Muscle of leg (tissue), 3 donors: ENCODE measurements at regions not wholly inside any gene's neighbourhood (a gene's known extent, or its start where the extent isn't known, plus 50 kb on each side); places are given as distances from the start of the nearest gene placed in this dataset.
A peak's percentile ranks its signal among the peaks of the same experiment; 100 is the strongest.

Experiments used
- DNase-seq: peaks from one replicate; pipeline ENCODE4 v3.0.0; 2013
- H3K27ac ChIP-seq: one replicate; pipeline ENCODE4 v1.5.1; 2013; ENCODE audit warnings: mild to moderate bottlenecking, low read length, control low read depth
- H3K27me3 ChIP-seq: one replicate; pipeline ENCODE4 v1.6.1; 2013; ENCODE audit warnings: low read length; ENCODE audit not compliant: control insufficient read depth, insufficient read depth
- H3K36me3 ChIP-seq: one replicate; pipeline ENCODE4 v1.6.1; 2013; ENCODE audit warnings: low read length; ENCODE audit not compliant: control insufficient read depth, insufficient read depth
- H3K4me1 ChIP-seq: one replicate; pipeline ENCODE4 v1.6.1; 2013; ENCODE audit warnings: low read length; ENCODE audit not compliant: control insufficient read depth, insufficient read depth
- H3K4me3 ChIP-seq: one replicate; pipeline ENCODE4 v1.5.1; 2013; ENCODE audit warnings: low read length, control low read depth
- H3K9me3 ChIP-seq: replicated peaks from 2 replicates; pipeline ENCODE4 v1.6.1; 2013; ENCODE audit warnings: low read depth, low read length; ENCODE audit not compliant: control insufficient read depth
- WGBS: methylation state at CpG from one replicate; pipeline ENCODE4 v1.1.5; 2013; ENCODE audit warnings: missing lambda C conversion rate; ENCODE audit not compliant: insufficient coverage; 5-methylcytosine and 5-hydroxymethylcytosine counted together

DNA sequence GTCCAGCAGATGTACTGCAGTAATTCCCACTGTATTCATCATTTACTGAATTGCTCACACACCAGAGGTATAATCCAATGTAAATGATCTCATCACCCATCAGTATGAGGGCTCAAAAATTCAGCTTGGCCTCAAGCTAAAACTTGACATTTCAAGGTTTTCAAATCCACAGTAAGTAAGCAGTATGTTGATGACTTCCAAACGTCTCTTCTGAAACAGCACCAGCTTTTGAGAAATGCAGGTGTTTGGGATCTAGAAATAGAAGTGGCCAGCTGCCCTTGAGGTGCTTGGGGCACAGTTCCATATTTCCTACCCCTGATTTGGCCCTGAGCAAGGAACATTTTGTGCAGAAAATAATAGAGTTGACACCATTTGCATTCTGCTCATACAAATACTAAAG lies 388.0 kb upstream of the TUSC1 start:
- DNase-seq, result peak; percentile 44
- no peak overlapping the region for H3K4me3 ChIP-seq
- no peaks in the 10 kb centered on the region for H3K36me3 ChIP-seq
- H3K27me3 ChIP-seq, result no peaks in the 10 kb centered on the region
- WGBS, result no CpG with 5 or more reads among the region's 1 CpG
- H3K27ac ChIP-seq, result no peak overlapping the region
- H3K9me3 ChIP-seq, result no peaks in the 10 kb centered on the region
- H3K4me1 ChIP-seq, result no peaks in the 10 kb centered on the region

DNA sequence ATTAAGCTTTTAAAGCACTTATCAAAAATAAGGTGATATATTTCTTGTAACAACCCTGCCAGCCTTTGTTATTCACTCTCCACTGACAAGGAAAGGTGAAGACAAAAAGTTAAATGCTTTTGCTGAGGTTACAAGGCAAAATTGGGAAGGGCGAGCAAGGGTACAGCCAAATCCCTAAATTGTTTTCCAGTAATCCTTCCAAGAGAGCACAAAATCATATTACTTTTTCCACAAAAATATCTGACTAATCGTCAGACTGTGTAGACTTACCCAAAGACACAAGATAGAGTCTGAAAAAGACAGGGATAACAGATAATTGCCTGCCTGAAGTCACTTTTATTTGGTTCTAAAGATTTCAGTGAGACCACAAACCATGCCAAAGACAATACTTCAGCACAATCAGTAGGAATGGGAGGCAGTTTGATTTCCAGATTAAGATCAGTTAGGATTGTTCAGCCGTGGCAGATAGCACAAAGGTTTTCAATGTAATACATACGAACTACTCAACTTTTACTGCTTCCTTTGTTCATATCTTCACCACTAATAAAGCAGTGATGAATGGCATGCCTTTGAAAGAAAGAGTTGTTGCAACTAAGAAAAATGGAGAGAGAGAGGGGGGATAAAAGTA lies 383.8 kb upstream of the TUSC1 start:
- no CpG with 5 or more reads among the region's 4 CpGs for WGBS
- DNase-seq, result peak; percentile 81

DNA sequence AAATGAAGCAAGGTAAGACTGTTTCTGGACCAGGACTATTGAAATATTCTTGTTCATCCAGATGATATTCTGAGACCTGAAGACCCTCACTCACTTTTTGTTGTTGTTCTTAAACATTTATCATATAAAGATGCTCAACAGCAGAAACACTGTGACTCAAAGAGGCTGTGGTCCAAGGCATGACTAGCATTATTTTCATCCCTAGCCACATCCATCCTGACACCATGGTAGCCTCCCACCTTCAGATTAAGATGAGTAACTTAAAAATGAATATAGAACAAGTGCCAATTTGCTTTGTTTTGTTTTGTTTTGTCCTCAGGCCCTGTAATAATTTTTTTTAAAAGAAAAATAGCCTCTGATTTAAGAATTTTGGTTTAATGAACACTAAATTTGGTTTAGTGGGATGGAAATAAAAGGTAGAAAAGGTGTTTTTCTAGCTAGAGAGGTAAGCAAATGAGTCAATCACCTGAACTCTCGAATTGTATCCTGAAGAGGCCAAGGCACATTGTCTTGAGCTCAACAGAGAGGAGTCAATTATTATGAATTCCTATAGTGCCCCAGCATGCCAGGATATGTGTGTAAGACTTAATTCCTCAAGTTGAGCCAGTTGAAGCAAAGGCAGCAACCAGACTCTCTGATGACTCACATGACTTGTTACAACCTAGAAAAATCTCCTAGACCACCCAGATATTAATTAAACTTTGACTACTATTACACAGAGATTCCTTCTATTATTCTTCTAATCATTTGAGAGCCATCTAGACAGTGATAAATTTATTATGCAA lies 380.1 kb upstream of the TUSC1 start:
- Histone ChIP-seq H3K4me1 (no peaks in the 10 kb centered on the region), H3K27ac (no peak overlapping the region), H3K27me3 (no peaks in the 10 kb centered on the region), H3K36me3 (no peaks in the 10 kb centered on the region), H3K4me3 (no peak overlapping the region), H3K9me3 (no peaks in the 10 kb centered on the region)
- 92% methylated on average over 1 of the region's 1 CpG for WGBS
- no peak for DNase-seq

More for the DNA sequence above, 383.8 kb upstream of the TUSC1 start:
- Histone ChIP-seq H3K27ac (peak overlapping the region; percentile 14), H3K27me3 (no peaks in the 10 kb centered on the region), H3K4me1 (no peaks in the 10 kb centered on the region), H3K4me3 (no peak overlapping the region), H3K36me3 (no peaks in the 10 kb centered on the region), H3K9me3 (no peaks in the 10 kb centered on the region)

DNA sequence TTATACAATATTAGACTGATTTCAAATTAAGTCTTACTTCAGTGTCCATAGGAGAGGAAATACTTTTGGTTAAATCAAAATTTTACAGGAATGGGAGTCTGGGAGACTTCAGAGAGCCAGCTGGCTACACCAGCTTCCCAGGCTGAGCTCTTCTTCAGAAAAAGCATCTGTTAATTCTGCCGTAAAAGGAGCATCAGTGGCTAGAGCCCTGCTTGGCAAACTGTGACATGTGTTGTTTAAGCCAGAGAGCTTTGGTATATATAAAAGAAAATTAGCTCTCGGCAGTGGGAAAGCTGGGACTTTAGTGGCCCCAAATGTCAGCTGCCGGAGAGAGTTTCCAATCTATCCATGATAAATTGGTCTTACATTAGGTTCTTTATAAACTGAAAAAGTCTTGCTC lies 378.8 kb upstream of the TUSC1 start:
- Histone ChIP-seq H3K27me3 (no peaks in the 10 kb centered on the region), H3K4me3 (no peak overlapping the region), H3K27ac (no peak overlapping the region), H3K36me3 (no peaks in the 10 kb centered on the region), H3K4me1 (no peaks in the 10 kb centered on the region), H3K9me3 (no peaks in the 10 kb centered on the region)
- WGBS, result 0% methylated on average over 2 of the region's 3 CpGs
- DNase-seq, result peak; percentile 69

DNA sequence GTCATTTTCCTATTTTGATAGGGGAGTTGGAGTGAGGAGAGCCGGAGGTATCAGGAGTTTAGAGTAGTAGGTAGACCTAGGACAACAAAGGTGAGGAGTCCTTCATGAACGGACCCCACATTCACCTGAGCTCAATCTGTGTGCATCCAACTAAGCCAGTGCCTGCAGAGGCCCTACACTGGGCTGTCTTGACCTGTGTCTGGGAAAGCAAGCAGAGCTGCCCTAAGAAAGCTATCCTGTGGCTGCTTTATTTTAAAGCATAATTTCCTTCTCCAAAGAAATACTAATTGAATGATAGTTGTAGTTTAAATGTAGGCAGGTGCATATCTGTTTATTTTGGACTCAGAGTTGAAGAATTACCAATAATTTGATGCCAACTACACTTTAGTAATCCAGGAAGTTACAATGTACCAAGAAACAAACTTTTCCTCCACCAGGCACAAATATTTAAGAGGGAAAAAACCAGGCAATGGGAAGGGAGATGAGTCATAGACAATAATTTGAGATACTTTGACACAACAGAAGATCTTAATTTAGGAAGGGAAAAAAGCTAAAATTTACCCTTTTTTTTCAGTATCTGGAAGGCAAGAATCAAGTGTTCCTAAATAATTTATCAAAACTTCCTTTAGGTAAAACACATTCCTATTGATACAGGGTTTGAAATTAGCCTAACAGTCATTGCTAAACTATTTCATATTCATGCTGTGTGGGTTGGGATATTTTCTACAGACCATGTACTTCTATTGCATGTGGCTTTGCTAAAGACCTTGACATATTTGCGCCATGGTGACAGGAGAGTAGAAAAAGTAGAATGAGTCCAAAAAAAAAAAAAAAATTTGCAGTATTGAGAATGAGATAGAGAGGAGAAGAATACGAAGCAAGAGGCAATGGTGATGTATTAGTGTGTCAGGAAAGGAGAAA lies 376.6 kb upstream of the TUSC1 start:
- Histone ChIP-seq H3K27me3 (no peaks in the 10 kb centered on the region), H3K27ac (no peak overlapping the region), H3K4me3 (no peak overlapping the region), H3K9me3 (no peaks in the 10 kb centered on the region), H3K36me3 (no peaks in the 10 kb centered on the region), H3K4me1 (no peaks in the 10 kb centered on the region)
- DNase-seq, result no peak
- 100% methylated on average over 1 of the region's 4 CpGs for WGBS

DNA sequence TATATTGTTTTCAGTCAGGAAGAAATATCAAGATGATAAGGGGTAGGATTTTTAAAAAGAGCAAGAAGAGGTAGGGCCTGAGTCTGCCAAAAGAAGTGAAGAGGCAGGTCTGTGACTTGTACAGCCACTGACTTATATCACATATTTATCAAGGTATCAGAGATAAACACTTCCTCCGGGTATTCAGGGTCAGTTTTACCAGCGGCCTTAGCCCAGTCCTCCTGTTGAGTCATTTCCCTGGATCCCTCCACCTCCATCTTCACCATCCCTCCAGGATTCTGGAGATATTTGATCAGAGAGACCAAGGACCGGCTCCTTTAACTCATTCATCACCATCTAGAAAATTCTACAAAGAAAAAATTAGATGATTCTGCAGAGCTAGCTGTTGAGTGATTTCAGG lies 375.7 kb upstream of the TUSC1 start:
- no peak for DNase-seq
- Histone ChIP-seq H3K9me3 (no peaks in the 10 kb centered on the region), H3K36me3 (no peaks in the 10 kb centered on the region), H3K4me1 (no peaks in the 10 kb centered on the region), H3K4me3 (no peak overlapping the region), H3K27ac (no peak overlapping the region), H3K27me3 (no peaks in the 10 kb centered on the region)
- 73% methylated on average over 2 of the region's 3 CpGs for WGBS

DNA sequence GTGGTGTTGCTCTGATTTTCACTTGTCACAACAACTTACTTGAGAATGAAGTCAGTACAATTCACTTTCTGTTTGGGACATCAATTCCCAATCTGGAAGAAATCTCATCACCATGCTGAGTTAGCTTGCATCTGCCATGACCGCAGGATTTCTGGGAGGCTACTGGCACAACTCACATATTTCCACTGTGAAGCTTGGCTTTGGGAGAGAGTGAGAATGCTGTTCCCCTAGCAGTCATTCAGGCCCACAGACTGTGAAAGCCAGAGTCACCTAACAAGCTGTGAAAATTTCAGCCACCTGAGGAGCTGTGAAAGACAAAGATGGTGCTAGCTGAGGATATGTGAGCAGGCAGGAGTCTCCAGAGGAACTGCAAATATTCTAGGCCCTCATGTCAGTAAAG lies 365.2 kb upstream of the TUSC1 start:
- WGBS, result no CpG with 5 or more reads among the region's 1 CpG

DNA sequence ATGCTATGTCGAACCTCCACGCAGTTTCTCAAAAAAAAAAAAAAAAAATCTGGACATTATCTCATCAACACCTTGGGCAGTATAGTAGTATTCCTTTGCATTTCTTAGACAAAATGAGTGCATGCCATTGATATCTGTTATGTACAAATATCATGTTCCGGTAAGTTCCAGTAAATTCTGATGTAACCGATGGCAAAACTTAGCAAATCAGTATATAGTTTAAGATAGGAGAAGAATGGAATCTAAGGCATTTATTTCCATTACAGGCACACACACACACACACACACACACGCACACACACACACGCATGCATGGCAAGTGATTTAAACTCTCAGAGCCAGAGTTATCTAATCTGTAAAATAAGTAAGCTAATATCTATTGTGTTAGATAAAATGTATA lies 356.5 kb upstream of the TUSC1 start:
- DNase-seq, result no peak
- WGBS, result no CpG with 5 or more reads among the region's 6 CpGs
- no peaks in the 10 kb centered on the region for H3K4me1 ChIP-seq
- no peaks in the 10 kb centered on the region for H3K27me3 ChIP-seq
- no peaks in the 10 kb centered on the region for H3K9me3 ChIP-seq
- H3K4me3 ChIP-seq, result no peak overlapping the region
- no peak overlapping the region for H3K27ac ChIP-seq
- no peaks in the 10 kb centered on the region for H3K36me3 ChIP-seq

More for the DNA sequence above, 365.2 kb upstream of the TUSC1 start:
- H3K4me3 ChIP-seq, result no peak overlapping the region
- peak; percentile 60 for DNase-seq
- no peak overlapping the region for H3K27ac ChIP-seq
- no peaks in the 10 kb centered on the region for H3K27me3 ChIP-seq
- no peaks in the 10 kb centered on the region for H3K36me3 ChIP-seq
- no peaks in the 10 kb centered on the region for H3K4me1 ChIP-seq
- no peaks in the 10 kb centered on the region for H3K9me3 ChIP-seq

DNA sequence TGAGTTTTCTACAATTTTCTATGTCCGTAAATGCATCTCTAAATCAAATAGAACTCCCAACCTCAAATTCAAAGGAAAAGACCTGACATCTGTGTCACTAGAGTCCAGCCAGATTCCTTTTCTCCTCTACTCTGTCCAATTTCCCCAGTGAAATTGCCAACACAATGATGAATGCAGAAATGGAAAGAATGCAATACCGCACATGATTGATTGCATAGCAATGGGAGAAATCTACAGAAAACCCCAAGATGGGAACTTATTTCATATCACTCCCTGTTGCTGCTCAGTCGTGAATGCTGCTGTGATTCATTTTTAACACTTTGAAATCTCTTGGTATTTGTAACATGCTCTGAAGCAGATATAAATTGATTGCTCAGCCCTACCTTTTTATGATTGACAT lies 355.1 kb upstream of the TUSC1 start:
- DNase-seq, result peak; percentile 53
- Histone ChIP-seq H3K27ac (no peak overlapping the region), H3K4me3 (no peak overlapping the region), H3K27me3 (no peaks in the 10 kb centered on the region), H3K9me3 (no peaks in the 10 kb centered on the region), H3K36me3 (no peaks in the 10 kb centered on the region), H3K4me1 (no peaks in the 10 kb centered on the region)
- whole genome bisulfite sequencing, result no CpG with 5 or more reads among the region's 3 CpGs
